Stimulated activated CD4-positive, alpha-beta T cell treated with anti-CD3 and anti-CD28 coated beads, Interleukin-2, amount 100 ng/mL, for 48 hours (primary cell): ENCODE measurements at regions not wholly inside any gene's neighbourhood (a gene's known extent, or its start where the extent isn't known, plus 50 kb on each side); places are given as distances from the start of the nearest gene placed in this dataset.

Experiments
- DNase-seq, 2 donors: peaks; one replicate each; pipeline ENCODE4 v3.0.0-alpha.2; 2020

GRCh38 chr20:53713328-53714056, 119.9 kb upstream of the ZNF217 start:
- no peak for DNase-seq

GRCh38 chr20:53712212-53712977, 118.8 kb upstream of the ZNF217 start:
- no peak for DNase-seq

- DNase-seq, result no peak
Observed at GRCh38 chr20:53711333-53712211, 117.9 kb upstream of the ZNF217 start.

GRCh38 chr20:53708129-53708968, 114.7 kb upstream of the ZNF217 start:
- peak; percentile 32 to 41 for DNase-seq

- no peak for DNase-seq
Observed at GRCh38 chr20:53707371-53708055, 113.9 kb upstream of the ZNF217 start.

- DNase-seq, result no peak
Observed at GRCh38 chr20:53706466-53707370, 113.1 kb upstream of the ZNF217 start.

GRCh38 chr20:53706008-53706465, 112.4 kb upstream of the ZNF217 start:
- no peak for DNase-seq

GRCh38 chr20:53702617-53703016, 109.0 kb upstream of the ZNF217 start:
- no peak for DNase-seq

GRCh38 chr20:53699906-53700305, 106.3 kb upstream of the ZNF217 start:
- no peak for DNase-seq

- DNase-seq, result no peak
Observed at GRCh38 chr20:53699085-53699674, 105.5 kb upstream of the ZNF217 start.

GRCh38 chr20:53698371-53698978, 104.8 kb upstream of the ZNF217 start:
- DNase-seq, result no peak

GRCh38 chr20:53695797-53696527, 102.3 kb upstream of the ZNF217 start:
- DNase-seq, result no peak

GRCh38 chr20:53693262-53693871, 99.7 kb upstream of the ZNF217 start:
- no peak for DNase-seq

- no peak for DNase-seq
Observed at GRCh38 chr20:53692465-53693067, 98.9 kb upstream of the ZNF217 start.

- DNase-seq, result no peak
Observed at GRCh38 chr20:53691811-53692192, 98.2 kb upstream of the ZNF217 start.

- no peak for DNase-seq
Observed at GRCh38 chr20:53691060-53691810, 97.6 kb upstream of the ZNF217 start.

- no peak for DNase-seq
Observed at GRCh38 chr20:53688085-53688484, 94.4 kb upstream of the ZNF217 start.
